ENCODE measurements at regions not wholly inside any gene's neighbourhood (a gene's known extent, or its start where the extent isn't known, plus 50 kb on each side); places are given as distances from the start of the nearest gene placed in this dataset.

- Histone ChIP-seq H2AFZ (ENCODE audit: insufficient read depth, low read depth, low read length, poor library complexity, severe bottlenecking) (no peak overlapping the region), H3K9me3 (ENCODE audit: control extremely low read depth in 1 of 3, control insufficient read depth in 2 of 3, insufficient read depth in 1 of 3, low read length in 2 of 3) (peaks cover 0 to 6% (median 3%) of the 10 kb centered on the region in 3 donors), H3K79me2 (ENCODE audit: control insufficient read depth, insufficient read depth, low read length) (no peaks in the 10 kb centered on the region), H3K4me1 (ENCODE audit: control insufficient read depth in 2 of 2, insufficient read depth in 2 of 2, low read length in 2 of 2) (no peaks in the 10 kb centered on the region), H3K27ac (ENCODE audit: low read length in 2 of 2) (no peak overlapping the region), H3K9ac (ENCODE audit: low read length) (no peak overlapping the region), H3K27me3 (replicated peaks in 1 of 4; ENCODE audit: control extremely low read depth in 1 of 4, control insufficient read depth in 3 of 4, insufficient read depth in 4 of 4, low read length in 3 of 4) (peaks cover 0 to 3% (median 0%) of the 10 kb centered on the region in 4 experiments), H4K20me1 (ENCODE audit: control insufficient read depth, insufficient read depth, low read length, poor library complexity, severe bottlenecking) (no peaks in the 10 kb centered on the region), H3K4me3 (ENCODE audit: control extremely low read depth in 1 of 5, extremely low read depth in 1 of 5, insufficient read depth in 1 of 5, low read depth in 2 of 5, low read length in 4 of 5) (no peak overlapping the region), H3K36me3 (replicated peaks in 1 of 2; ENCODE audit: control extremely low read depth in 1 of 2, control insufficient read depth in 1 of 2, extremely low read depth in 1 of 2, insufficient read depth in 2 of 2, low read length in 1 of 2) (no peaks in the 10 kb centered on the region), H3K4me2 (replicated peaks; ENCODE audit: low read depth, low read length, poor library complexity, severe bottlenecking) (no peak overlapping the region)
- Mint-ChIP-seq H3K4me1 (no peaks in the 10 kb centered on the region), H3K27ac (no peak overlapping the region), H3K9me3 (ENCODE audit: insufficient read depth) (peaks cover 5% of the 10 kb centered on the region), H3K4me3 (no peak overlapping the region), H3K27me3 (peaks cover 24% of the 10 kb centered on the region)
- TF ChIP-seq CTCF (IDR thresholded peaks at IDR 0.05), result no peak
- TF ChIP-seq EZH2 (IDR thresholded peaks at IDR 0.05; ENCODE audit: borderline replicate concordance, insufficient read depth, low read depth, low read length, poor library complexity, severe bottlenecking), result no peak
- intact Hi-C loops (cut with micrococcal nuclease), result no loop called here
- WGBS (ENCODE audit: insufficient coverage), result 95% methylated on average over 4 of the region's 6 CpGs
- CTCF ChIA-PET, result no interaction called here
- DNase-seq, result no peak
- POLR2A ChIA-PET, result no interaction called here
- ATAC-seq (ENCODE audit: low read depth), result no peak
These were observed 390.5 kb downstream of the PRDM2 start for GRCh38 chr1:14090531-14090930.

GRCh38 chr1:14094611-14095400 lies 394.8 kb downstream of the PRDM2 start:
- DNase-seq (no peak), ATAC-seq (ENCODE audit: low read depth) (no peak)
- Histone ChIP-seq H3K27ac (ENCODE audit: low read length in 2 of 2) (no peak overlapping the region), H3K4me3 (ENCODE audit: control extremely low read depth in 1 of 5, extremely low read depth in 1 of 5, insufficient read depth in 1 of 5, low read depth in 2 of 5, low read length in 4 of 5) (no peak overlapping the region), H3K4me1 (ENCODE audit: control insufficient read depth in 2 of 2, insufficient read depth in 2 of 2, low read length in 2 of 2) (no peaks in the 10 kb centered on the region), H3K79me2 (ENCODE audit: control insufficient read depth, insufficient read depth, low read length) (no peaks in the 10 kb centered on the region), H3K36me3 (replicated peaks in 1 of 2; ENCODE audit: control extremely low read depth in 1 of 2, control insufficient read depth in 1 of 2, extremely low read depth in 1 of 2, insufficient read depth in 2 of 2, low read length in 1 of 2) (no peaks in the 10 kb centered on the region), H2AFZ (ENCODE audit: insufficient read depth, low read depth, low read length, poor library complexity, severe bottlenecking) (no peak overlapping the region), H4K20me1 (ENCODE audit: control insufficient read depth, insufficient read depth, low read length, poor library complexity, severe bottlenecking) (no peaks in the 10 kb centered on the region), H3K9ac (ENCODE audit: low read length) (no peak overlapping the region), H3K27me3 (replicated peaks in 1 of 4; ENCODE audit: control extremely low read depth in 1 of 4, control insufficient read depth in 3 of 4, insufficient read depth in 4 of 4, low read length in 3 of 4) (peaks cover 0 to 3% (median 0%) of the 10 kb centered on the region in 4 experiments), H3K4me2 (replicated peaks; ENCODE audit: low read depth, low read length, poor library complexity, severe bottlenecking) (no peak overlapping the region), H3K9me3 (ENCODE audit: control extremely low read depth in 1 of 3, control insufficient read depth in 2 of 3, insufficient read depth in 1 of 3, low read length in 2 of 3) (peaks cover 0 to 6% (median 3%) of the 10 kb centered on the region in 3 donors)
- Mint-ChIP-seq H3K27me3 (peaks cover 28% of the 10 kb centered on the region), H3K27ac (no peak overlapping the region), H3K9me3 (ENCODE audit: insufficient read depth) (peaks cover 5% of the 10 kb centered on the region), H3K4me3 (no peak overlapping the region), H3K4me1 (no peaks in the 10 kb centered on the region)
- TF ChIP-seq EZH2 (IDR thresholded peaks at IDR 0.05; ENCODE audit: borderline replicate concordance, insufficient read depth, low read depth, low read length, poor library complexity, severe bottlenecking) (no peak), CTCF (IDR thresholded peaks at IDR 0.05) (peak; percentile 22)
- intact Hi-C loops (cut with micrococcal nuclease), result no loop called here
- 100% methylated on average over 1 of the region's 4 CpGs for WGBS (ENCODE audit: insufficient coverage)
- POLR2A ChIA-PET, result no interaction called here
- CTCF ChIA-PET, result no interaction called here

All from B cell (primary cell).